HL-60/S4 treated with retinoic acid at 250 ng/mL for 4 days and 3 days (cell line): ENCODE measurements at regions not wholly inside any gene's neighbourhood (a gene's known extent, or its start where the extent isn't known, plus 50 kb on each side); places are given as distances from the start of the nearest gene placed in this dataset.

Experiments
- in situ Hi-C: fragments of 300-500 bp; cut with MboI; formaldehyde crosslinking; loops from 2 replicates; pipeline ENCODE4 v1.7.0; 2022; ENCODE audit warnings: low sequenced_read_pairs

DNA sequence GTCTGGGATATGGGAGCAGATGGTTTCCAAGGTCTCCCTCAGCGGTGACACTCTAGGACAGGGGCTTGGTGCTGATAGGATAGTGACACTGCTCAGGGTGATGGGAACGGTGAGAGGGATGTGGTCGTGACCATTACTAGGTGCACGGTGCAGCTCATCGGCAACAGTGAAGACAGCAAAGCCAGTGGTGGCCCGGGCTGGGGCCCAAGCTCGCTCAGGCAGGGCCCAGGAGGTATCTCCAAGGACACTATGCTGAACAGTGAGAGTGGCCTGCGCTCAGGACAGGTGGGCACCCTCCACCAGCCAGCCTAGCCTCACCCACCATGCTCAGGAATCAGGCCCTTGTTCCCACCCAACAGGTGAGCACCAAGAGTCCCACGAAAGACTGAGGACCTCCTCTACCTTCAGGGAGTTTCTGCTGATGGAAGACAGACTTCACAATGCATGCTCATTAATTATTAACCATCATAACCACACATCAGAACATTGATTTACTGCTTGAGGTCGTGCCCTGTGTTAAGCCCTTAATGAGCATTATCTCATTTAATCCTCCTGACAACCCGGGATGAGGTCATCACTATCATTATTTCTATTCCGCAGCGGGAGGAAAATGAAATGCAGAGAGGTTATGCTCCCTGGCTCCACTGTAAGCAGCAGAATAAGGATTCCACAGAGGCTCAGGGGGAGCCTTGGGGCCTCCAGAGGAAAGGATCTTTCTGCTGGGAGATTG lies 269.4 kb downstream of the UACA start:
- in situ Hi-C loops = loop anchor here (25.0 kb wide), 1 partner anchor 982 kb away; no protein-coding TSS in a partner anchor

DNA sequence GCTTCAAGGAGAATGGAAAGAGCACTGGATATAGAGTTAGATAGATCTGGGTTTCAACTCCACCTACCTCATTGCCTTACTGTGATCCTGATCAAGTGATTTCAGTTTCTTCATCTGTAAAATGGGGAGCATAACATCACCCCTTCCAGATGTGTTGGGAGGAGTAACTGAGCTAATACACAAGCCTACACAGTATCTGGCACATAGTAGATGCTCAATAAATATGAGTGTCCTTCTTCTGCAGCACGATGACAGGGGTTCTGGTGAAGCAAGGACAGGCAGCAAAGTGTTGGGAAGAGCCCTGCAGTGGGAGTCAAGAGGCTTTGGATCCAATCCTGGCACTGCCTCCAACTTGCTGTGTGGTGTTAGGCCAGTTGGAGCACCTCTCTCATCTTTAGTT lies 270.0 kb downstream of the UACA start:
- in situ Hi-C loops = loop anchor here (25.0 kb wide), 1 partner anchor 981 kb away; no protein-coding TSS in a partner anchor

DNA sequence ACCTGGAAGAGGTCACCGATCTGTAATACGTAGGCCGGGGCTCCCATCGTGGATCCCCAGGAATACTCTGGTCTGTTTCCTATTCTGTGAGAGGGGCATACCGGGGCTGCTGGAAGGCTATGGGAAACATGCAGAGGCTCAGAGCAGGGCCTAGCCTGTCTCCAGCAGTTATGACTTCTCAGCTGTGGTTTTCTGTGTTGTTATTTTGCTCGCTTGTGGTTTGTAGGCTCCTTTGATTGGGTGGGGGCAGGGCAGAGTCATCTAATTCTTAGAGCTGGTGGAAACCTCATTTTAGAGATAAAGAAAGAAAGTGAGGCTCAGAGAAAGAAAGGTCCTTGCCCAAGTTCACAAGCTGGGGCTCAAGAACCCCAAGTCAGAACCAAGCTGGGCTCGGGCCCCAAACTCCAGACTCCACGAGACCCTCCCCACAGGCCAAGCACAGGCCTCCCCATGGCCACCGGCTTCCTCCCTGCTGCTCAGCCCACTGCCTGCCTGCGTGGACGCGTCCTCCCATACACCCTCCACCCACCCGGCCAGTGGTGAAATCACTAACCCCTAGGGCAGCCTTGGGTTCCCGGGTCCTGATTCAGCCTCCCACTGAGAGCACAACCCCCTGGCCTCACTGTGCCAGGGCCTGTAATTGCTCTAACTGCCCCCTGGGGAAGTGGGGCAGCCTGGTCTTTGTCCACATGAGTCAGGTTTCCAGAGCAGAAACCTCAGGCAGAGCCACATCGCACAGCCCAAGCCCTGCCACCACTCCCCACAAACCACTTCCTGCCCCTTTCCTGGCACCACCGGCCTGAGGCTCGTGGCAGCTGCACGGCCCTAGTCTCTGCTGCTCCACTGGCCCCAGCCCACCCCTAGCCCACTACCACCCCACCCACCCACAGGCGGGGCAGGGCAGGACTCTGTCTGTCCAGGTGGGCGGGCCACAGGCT lies 270.8 kb downstream of the UACA start:
- in situ Hi-C loops = loop anchor here (25.0 kb wide), 1 partner anchor 980 kb away; no protein-coding TSS in a partner anchor

DNA sequence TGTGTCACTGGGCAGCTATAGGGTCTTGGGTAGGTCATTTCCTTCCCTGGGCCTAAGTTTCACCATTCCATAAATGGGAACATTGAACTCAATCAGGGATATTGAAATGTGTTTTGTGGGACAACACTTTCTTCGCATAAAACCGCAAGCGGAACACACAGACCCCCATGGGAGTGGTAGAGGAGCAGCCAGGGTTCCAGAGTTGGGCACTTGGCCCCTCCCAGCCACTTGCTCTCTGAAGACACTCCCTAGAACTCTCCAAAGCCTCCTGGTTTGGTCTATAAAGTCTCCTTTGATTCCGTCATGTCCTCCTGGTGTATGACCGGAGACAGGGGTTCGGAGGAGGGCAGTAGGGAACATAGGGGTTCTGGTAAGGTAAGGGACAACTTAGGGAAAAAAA lies 271.7 kb downstream of the UACA start:
- in situ Hi-C loops = loop anchor here (25.0 kb wide), 1 partner anchor 979 kb away; no protein-coding TSS in a partner anchor

- in situ Hi-C loops = loop anchor here (25.0 kb wide), 1 partner anchor 979 kb away; no protein-coding TSS in a partner anchor
Observed at GRCh38 chr15:70491201-70491621, 272.1 kb downstream of the UACA start.

GRCh38 chr15:70490838-70491155 lies 272.6 kb downstream of the UACA start:
- in situ Hi-C loops = loop anchor here (25.0 kb wide), 1 partner anchor 978 kb away; no protein-coding TSS in a partner anchor

DNA sequence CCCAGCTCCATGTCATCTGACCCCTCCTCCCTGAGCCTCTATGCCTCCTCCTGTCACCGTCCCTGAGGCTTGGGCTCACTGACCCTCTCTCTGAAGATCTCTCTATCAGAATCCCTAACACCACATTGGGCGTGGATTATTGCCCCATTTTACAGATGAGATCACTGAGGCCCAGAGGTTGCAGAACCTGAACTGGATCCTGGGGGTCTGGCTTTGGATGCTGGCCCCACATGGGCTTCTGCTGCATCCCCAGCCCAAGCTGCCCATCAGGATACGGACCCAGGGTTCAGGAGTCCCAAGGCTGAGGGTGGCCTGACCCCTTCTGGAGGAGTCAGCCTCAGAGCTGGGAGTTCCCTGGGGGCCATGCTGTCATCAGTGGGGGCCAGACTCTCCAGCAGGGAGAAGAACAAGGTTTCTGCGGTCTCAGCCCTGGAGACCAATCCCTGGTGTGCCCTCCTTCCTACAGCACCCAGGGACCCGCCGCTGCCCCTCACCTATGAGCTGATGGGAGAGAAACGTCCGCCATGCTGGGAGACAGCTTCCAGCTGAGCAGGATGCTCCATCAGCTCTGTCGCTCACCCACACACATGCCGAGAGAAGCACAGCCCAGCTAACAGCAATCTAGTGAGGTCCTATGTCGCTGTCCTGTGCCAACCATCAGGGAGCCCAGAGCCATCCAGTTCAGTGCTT lies 273.1 kb downstream of the UACA start:
- in situ Hi-C loops = loop anchor here (25.0 kb wide), 1 partner anchor 978 kb away; no protein-coding TSS in a partner anchor

GRCh38 chr15:70488941-70489848 lies 274.2 kb downstream of the UACA start:
- in situ Hi-C loops = loop anchor here (25.0 kb wide), 1 partner anchor 977 kb away; no protein-coding TSS in a partner anchor

DNA sequence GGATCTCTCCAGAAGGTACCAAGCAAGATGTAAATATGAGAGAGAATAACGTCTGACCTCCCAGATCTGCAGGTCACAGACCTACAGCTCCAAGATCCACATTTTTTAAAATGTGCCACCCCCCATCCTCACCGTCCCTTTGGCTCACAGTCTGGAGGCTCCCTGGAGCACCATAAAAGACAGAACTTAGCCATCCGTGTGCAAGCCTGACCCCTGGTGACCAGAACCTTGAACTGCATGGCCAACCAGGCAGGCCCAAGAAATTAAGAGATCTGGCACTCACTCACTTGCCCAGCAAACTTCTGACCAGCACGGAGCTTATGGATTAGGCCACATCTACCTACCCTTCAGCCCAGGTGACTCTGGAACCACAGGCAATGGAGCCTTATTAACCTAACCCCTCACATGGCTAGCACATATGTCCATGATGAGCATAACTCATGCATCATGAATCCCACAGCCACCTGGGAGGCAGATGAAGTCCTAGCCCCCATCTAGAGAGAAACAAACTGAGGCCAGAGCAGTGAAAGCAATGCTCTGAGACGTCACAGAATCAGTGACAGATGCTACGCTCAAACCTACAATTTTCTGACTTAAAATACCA lies 275.3 kb downstream of the UACA start:
- in situ Hi-C loops = loop anchor here (25.0 kb wide), 1 partner anchor 976 kb away; no protein-coding TSS in a partner anchor

- in situ Hi-C loops = loop anchor here (25.0 kb wide), 1 partner anchor 975 kb away; no protein-coding TSS in a partner anchor
Observed at GRCh38 chr15:70487387-70487740, 276.0 kb downstream of the UACA start.

DNA sequence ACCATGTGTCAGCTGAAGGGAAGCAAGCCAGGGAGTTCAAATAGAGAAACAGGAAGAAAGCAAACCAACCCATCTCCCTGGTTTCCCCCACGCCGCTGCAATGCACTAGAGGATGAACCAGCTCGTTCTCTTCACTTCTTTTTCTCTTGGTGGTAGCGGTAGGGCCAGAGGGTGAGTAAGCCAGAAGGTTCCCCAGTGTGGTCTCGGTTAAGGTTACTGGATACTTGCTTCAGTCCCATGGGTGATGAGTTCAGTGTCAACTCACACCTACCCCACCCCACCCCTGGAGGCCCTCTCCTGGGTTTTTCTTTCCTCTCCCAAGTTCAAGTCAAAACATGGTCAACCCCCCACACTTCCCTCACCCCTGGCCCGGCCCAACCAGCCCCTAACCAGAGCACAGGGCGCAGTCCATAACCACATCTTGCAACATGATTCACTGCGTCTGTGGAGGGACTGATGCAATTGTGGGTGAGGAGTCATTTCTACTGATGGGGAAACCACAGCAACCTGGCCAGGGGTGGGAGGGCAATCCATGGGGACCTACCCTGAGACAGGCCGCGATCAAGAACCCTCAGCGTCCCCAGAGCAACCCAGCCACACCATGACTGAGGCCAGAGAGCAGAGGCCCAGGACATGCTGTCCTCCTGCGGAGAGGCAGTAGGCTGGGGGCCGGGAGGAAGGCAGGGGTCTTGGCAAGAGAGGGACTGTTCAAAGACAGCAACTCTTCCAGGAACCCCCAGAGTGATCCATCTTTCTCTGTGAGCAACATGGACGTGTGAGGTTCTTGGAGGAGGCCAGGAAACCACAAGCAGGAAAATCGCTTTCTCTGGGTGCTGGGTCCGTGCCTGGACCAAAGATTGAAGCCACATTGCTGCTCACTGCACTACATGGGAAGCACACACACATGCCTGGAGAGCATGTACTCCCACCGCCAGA lies 276.6 kb downstream of the UACA start:
- in situ Hi-C loops = loop anchor here (25.0 kb wide), 1 partner anchor 974 kb away; no protein-coding TSS in a partner anchor

DNA sequence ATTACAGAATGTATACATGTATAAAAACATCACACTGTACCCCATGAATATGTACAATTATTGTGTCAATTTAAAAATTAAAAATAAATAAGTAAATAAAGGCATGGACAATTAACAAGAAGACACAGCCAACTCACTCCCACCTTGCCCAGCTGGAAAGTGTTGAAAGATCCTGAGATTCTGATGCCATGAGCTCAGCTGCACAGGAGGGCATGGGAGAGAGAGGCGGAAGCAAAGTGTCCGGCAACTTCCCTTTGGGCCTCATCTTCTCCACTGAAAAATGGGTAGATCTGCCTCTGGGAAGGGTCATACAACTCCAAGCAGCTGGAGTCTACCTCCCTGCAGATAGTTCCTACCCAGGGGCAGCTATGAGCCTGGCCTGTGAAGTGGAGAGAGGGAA lies 277.3 kb downstream of the UACA start:
- in situ Hi-C loops = loop anchor here (25.0 kb wide), 1 partner anchor 974 kb away; no protein-coding TSS in a partner anchor

- in situ Hi-C loops = loop anchor here (25.0 kb wide), 1 partner anchor 973 kb away; no protein-coding TSS in a partner anchor
Observed at GRCh38 chr15:70484993-70485392, 278.4 kb downstream of the UACA start.

GRCh38 chr15:70483513-70483912 lies 279.8 kb downstream of the UACA start:
- in situ Hi-C loops = loop anchor here (25.0 kb wide), 1 partner anchor 971 kb away; no protein-coding TSS in a partner anchor

- in situ Hi-C loops = loop anchor here (25.0 kb wide), 1 partner anchor 968 kb away; no protein-coding TSS in a partner anchor
Observed at GRCh38 chr15:70480196-70480856, 283.0 kb downstream of the UACA start.

DNA sequence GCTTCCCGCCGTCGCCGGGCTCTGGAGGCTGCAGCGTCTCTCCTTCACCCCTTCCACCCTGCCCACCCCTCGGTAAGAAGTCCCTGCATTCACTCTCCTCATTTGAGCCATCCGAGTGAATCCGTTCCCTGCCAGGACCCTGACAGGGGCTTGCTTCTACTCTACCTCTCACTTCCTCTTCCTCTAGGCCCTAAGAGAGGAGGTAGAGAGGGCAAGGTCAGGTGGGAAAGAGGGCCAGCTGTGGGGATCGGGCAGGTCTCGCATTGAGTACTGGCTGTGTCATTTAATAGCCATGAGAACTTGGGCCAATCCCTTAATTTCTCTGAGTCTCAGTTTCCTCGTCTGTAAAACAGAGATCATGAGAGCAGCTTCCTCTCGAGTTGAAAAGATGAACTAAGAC lies 283.6 kb downstream of the UACA start:
- in situ Hi-C loops = loop anchor here (25.0 kb wide), 1 partner anchor 967 kb away; no protein-coding TSS in a partner anchor

DNA sequence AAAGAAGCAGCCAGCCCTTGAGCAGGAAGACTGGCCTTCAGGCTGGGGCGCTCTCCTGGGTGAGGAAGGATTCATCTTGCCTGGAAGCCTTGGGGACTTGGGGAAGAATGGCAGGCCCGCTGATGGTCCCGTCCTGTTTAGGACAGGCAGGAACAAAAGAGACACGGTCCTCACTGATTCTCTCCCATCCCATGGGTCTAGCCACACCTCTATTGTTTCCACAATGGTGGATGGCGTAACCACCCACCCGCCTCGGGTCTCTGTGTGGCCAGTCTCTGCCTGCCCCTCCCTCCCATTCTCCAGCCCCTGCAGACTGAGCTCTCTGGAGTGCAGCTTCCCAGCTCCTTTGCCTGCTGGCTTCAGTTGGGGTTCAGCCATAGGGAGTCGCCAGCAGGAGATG lies 284.3 kb downstream of the UACA start:
- in situ Hi-C loops = loop anchor here (25.0 kb wide), 1 partner anchor 967 kb away; no protein-coding TSS in a partner anchor
